Prostate gland (tissue), 2 donors: ENCODE measurements at regions not wholly inside any gene's neighbourhood (a gene's known extent, or its start where the extent isn't known, plus 50 kb on each side); places are given as distances from the start of the nearest gene placed in this dataset.
"Not testable (repeated sequence)": the region's sequence is repeated elsewhere in the genome, so short reads cannot be mapped to it uniquely, and the experiment has no call there.

Experiments
- POLR2A ChIP-seq: fragments of 450-650 bp; IDR thresholded peaks from one replicate; pipeline ENCODE4 v1.6.1; 2016; ENCODE audit warnings: antibody characterized with exemption, mild to moderate bottlenecking
- POLR2AphosphoS5 ChIP-seq: sonication (generic); formaldehyde crosslinking; IDR thresholded peaks from one replicate; pipeline ENCODE4 v1.6.1; 2017; ENCODE audit warnings: antibody characterized with exemption
- TF ChIP-seq, protein P1 (sequence below), 4 experiments: fragments of 200-600 bp in 2 of 4; fragments of 450-650 bp in 2 of 4; sonication (generic) in 2 of 4; IDR thresholded peaks; 1 replicate in 3 of 4; 2 replicates in 1 of 4; pipeline ENCODE4 v1.5.1; 2016 to 2019; ENCODE audit warnings: antibody characterized with exemption in 4 of 4, mild to moderate bottlenecking in 2 of 4, moderate library complexity in 2 of 4

DNA sequence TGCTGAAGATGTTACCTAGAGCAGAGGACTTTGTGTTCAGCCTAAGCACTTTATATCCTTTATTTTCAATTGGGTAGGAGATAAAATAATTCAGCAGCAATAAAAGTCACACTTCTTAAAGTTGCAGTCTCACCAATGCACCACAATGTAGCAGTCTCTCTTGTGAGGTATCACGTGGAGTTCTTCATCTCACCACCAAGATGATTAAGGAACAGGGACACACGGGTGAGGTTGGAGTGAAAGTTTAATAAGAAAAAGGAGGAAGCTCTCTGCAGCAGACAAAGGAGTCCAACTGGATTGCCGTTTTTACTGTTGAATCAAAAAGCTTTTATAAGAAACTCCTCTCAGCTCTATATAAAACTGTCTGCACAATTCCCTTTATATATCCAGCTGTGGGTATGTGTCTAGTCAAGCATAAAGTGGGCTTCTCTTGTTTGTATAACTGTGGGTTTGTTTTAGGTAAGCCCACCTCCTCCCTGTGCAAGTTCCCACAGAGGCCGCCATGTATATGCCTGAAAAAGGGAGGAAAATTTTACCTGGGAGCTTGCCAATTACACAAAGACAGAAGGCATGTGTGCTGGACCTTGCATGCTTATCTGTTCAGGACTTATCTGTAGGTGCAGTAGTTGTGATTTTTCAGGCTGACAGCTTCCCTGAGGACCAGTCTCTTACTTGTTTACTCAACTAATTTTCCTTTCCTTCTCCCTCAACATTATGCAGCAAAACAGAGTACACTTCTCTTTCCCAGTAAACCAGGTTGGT, 1497.2 kb upstream of the TPTE start:
- TF ChIP-seq, protein P1, sequence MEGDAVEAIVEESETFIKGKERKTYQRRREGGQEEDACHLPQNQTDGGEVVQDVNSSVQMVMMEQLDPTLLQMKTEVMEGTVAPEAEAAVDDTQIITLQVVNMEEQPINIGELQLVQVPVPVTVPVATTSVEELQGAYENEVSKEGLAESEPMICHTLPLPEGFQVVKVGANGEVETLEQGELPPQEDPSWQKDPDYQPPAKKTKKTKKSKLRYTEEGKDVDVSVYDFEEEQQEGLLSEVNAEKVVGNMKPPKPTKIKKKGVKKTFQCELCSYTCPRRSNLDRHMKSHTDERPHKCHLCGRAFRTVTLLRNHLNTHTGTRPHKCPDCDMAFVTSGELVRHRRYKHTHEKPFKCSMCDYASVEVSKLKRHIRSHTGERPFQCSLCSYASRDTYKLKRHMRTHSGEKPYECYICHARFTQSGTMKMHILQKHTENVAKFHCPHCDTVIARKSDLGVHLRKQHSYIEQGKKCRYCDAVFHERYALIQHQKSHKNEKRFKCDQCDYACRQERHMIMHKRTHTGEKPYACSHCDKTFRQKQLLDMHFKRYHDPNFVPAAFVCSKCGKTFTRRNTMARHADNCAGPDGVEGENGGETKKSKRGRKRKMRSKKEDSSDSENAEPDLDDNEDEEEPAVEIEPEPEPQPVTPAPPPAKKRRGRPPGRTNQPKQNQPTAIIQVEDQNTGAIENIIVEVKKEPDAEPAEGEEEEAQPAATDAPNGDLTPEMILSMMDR (IDR thresholded peaks at IDR 0.05): not testable (repeated sequence)
- TF ChIP-seq POLR2AphosphoS5, POLR2A: not testable (repeated sequence)
